D341Med (cell line): ENCODE measurements at regions not wholly inside any gene's neighbourhood (a gene's known extent, or its start where the extent isn't known, plus 50 kb on each side); places are given as distances from the start of the nearest gene placed in this dataset.
"Not testable (repeated sequence)": the region's sequence is repeated elsewhere in the genome, so short reads cannot be mapped to it uniquely, and the experiment has no call there.

Experiments
- DNase-seq: peaks from one replicate; pipeline ENCODE4 v3.0.0; 2012; ENCODE audit warnings: low spot score

GRCh38 chr11:12585861-12586260 is 88.4 kb upstream of the TEAD1 start:
- DNase-seq: no peak

DNA sequence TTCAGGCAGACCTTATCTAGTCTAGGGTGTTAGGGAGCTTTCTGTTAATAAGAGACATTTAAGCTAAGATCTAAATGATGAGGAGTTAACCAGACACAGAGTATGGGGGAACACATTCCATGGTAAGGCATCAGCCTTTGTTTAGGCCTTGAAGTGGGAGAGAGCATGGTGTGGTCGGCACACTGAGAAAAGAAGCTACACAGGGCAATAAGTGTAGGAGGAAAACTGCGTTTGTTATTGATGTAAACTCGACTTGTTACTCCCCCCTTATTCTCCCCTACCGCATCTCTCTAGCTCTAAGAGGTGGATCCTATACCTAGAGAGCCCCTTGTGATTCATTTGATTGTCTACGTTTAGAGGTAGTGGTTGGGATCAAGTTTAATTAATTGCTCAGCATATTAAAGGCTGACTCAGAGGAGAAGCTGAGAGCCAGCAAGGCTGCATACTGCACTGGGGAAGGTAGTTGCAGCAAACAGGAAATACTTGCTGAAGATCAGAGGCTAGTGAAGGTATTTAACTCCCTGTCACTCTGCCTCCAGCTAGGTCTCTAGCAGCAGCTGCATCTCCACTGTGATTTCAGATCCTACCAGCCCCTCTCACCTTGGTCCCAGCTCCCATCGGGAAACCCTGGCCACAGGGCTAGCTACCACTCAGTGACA is 86.8 kb upstream of the TEAD1 start:
- DNase-seq: no peak

DNA sequence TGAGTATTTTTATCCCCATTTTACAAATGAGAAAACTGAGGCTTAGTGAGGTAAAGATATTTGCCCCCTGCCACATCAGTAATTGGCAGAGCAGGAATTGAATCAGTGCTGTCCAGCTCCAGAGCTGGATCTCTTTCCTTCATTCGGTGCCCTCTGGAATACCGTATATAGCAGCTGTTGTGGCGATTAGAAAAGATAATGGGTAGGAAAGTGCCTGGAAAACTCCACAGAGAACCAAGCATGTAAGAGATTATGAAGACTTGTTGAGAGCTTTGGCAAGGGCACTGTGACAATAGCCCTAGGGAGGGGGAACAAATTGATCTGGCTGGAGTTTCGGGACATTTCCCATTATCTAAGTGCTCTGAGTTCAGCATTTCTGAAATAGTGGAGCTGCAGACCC is 82.5 kb upstream of the TEAD1 start:
- no peak for DNase-seq

DNA sequence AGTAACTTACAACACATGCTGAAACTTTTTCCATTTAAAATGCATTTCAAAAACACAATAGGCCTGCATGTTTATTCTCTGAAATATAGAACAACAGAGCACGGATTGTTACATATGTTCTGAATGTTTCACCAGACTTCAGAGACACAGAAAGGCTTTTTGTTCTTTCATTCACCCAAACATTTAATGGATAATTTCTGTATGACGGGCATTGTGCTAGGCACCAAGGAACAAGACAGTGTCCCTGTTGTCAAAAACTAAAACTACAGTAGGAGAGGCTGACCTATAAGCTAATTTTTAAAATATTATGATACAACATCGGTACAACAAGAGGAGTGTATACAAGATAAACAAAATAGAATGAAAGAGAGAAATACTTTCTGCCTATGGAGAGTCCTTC is 81.9 kb upstream of the TEAD1 start:
- DNase-seq: no peak

GRCh38 chr11:12595089-12595847 is 79.0 kb upstream of the TEAD1 start:
- DNase-seq: not testable (repeated sequence)

DNA sequence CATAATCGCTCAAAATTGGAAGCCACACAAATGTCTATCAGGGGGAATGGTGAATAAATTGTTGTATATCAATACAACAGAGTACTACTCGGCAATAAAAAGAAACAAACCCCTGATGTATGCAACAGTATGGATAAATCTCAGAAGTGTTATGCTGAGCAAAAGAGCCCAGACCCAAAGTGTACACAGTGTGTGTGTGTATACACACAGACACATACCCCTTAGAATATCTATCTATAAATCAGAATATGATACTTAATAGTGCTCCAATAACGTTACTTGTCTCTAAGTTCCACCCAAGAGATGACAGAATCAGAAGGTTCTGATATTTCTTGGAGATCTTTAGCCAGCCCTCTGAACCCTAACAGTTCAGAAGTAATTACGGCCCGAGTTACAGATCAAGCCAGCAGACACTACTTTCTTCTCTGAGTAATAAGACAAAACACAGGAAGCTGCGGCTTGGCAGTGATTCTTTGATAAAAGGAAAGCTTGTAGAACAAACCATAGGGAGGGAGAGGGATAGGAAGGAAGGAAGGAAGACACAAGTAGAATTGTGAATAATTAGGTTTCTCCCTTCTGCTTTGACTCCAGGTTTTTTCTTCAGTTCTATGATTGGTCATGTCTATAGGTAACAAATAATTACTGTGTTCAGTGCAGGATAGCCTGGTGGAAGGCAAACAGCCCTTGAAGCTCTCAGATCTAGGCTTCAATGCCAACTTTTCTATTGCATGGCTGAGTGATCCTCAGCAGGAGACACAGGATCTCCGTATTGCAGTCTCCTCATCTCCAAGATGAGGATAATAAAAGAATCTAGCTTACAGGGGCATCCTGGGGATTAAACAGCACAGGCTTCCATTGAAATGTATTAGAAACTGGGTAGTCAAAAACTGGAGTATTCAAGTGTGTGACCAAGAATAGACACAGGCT is 75.6 kb upstream of the TEAD1 start:
- DNase-seq: no peak

- peak; percentile 80 for DNase-seq
Observed at GRCh38 chr11:12599408-12600143, 74.6 kb upstream of the TEAD1 start.

GRCh38 chr11:12600829-12601228 is 73.4 kb upstream of the TEAD1 start:
- DNase-seq: no peak

GRCh38 chr11:12602421-12602820 is 71.8 kb upstream of the TEAD1 start:
- no peak for DNase-seq

- DNase-seq: no peak
Observed at GRCh38 chr11:12603143-12604088, 70.8 kb upstream of the TEAD1 start.

- no peak for DNase-seq
Observed at GRCh38 chr11:12604557-12605153, 69.6 kb upstream of the TEAD1 start.

- no peak for DNase-seq
Observed at GRCh38 chr11:12606597-12606996, 67.6 kb upstream of the TEAD1 start.

GRCh38 chr11:12608678-12609077 is 65.5 kb upstream of the TEAD1 start:
- DNase-seq: not testable (repeated sequence)

- no peak for DNase-seq
Observed at GRCh38 chr11:12611352-12611751, 62.9 kb upstream of the TEAD1 start.

- DNase-seq: no peak
Observed at GRCh38 chr11:12617632-12618031, 56.6 kb upstream of the TEAD1 start.

- no peak for DNase-seq
Observed at GRCh38 chr11:12618743-12619540, 55.3 kb upstream of the TEAD1 start.

DNA sequence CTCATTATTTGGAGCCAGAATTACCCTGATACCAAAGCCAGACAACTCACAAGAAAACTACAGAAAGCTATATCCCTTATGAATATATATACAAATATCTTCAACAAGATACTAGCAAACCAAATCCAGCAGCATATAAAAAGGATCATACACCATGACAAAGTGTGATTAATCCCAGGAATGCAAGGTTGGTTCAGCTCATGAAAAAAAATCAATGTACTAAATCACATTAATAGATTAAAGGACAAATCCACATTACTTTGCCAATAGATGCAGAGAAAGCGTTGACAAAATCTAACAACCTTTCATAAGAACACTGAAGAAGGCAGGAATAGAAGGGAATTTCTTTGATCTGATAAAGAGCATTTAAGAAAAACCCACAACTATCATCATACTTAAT is 50.4 kb upstream of the TEAD1 start:
- no peak for DNase-seq
